ENCODE measurements at regions not wholly inside any gene's neighbourhood (a gene's known extent, or its start where the extent isn't known, plus 50 kb on each side); places are given as distances from the start of the nearest gene placed in this dataset.

DNA sequence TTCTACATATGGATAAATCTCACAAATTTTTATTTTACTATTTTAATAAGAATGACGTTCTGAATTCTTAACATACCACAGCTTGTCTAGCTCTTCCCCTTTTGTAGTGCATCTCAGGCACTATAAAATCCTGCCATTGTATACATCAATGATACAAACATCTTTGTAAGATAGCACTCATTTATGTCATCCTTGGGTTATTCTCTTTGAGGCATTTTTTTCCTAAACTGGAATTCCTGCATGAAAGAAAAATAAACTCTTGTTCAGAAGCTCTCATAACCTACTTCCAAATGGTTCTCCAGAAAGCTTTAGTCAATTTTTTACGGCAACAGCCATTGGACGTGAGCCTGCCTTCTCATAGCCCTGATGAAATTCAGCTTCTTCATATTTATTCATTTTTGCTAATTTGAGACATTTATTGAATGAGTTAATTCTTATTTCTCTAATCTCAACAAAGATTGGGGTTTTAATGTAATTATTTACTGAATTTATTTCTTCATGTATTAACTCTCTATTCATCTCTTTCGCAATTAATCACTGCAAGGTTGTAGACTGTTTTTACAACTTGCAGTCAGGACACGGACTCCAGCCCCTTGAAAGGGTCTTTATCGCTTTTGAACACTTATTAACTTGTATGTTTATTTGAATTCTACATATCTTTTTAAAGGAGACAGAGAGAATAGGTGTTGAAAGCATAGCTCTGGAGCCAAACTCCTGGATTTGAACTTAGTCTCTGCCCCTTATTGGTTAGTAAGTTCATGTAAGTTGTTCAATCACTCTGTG, 57.6 kb upstream of the PARD3B start:
- peak; percentile 68 for DNase-seq

DNA sequence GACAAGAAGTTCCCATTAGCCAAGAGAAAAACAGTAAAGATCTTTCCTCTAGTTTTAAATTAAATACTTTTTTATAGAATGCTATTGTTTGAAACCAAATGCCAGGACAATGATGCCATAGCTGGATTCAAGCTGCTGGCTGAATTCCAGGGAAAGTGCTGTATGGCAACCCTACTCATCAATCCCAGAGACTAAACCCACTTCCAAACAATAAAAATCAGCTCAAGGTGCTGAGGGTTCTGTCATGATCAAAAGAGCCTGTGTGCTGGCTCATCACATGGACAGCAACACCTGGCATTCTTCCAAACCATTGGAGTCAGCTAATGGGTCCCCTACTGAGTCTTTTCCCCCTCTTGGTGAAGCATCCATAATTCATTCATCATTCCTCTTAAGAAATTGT, 53.7 kb upstream of the PARD3B start:
- DNase-seq = peak; percentile 69

DNA sequence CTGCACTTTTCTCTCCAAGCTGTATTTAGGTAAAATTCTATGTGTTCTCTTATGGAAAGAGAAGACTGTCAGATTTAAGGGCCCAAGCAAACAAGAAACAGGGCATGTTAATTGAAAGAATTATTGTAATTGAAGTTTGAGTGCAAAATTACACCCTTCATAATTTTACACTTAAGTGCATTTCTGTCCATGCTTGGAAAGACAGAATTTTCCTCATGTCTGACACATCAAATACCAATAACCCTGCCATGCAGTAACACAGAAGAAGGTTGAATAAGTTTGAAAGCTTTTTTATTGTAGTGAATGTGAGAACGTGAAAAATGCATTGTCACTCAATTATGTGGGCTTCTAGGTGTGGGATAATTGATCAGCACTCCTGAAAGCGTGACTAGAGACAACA, 52.9 kb upstream of the PARD3B start:
- DNase-seq = no peak

DNA sequence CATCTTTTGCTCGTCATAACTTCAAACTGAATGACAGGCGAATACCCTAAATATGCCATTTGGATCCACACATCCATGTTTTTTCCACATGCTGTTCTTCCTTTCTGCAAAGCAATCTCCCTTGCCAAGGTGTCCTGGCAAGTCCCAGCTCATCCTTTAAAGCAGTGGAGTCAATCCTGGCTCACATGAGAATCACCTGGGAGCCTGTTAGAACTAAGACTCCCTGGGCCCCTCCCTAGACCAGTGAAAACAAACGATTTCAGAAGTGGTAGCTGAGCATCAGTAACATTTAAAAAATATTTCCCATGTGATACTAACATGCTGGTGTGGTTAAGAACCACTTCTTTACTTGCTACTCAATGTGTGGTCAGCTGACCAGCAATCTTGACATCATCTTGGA, 50.6 kb upstream of the PARD3B start:
- no peak for DNase-seq

DNA sequence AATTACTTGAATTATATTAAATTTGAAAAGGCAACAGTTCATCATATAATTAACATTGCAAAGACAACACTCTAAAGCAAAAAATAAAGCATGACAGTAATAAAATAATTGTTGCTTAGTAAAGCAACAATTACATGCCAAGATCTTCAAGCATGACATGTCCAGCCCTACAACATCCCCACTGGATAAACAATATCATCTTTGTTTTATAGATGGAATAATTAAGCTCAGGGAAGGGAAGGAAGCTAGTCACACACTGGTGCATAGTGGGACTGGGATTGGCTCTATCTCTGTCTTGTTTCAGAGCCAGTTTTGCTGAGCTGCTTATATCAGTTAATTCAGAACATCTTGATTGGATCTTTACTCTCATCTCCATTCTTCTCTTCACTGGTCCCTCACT, 49.9 kb upstream of the PARD3B start:
- no peak for DNase-seq
